H1 (cell line): ENCODE measurements at regions not wholly inside any gene's neighbourhood (a gene's known extent, or its start where the extent isn't known, plus 50 kb on each side); places are given as distances from the start of the nearest gene placed in this dataset.

Experiments
- CTCF ChIA-PET: fragments of 300-600 bp; sonication (Branson Sonifier 250); formaldehyde crosslinking; loops from one replicate; lab custom pipeline; 2021; ENCODE audit not compliant: partially characterized antibody; lab: Charles Lee
- POLR2A ChIA-PET: fragments of 300-600 bp; sonication (Branson Sonifier 250); formaldehyde crosslinking; loops from one replicate; lab custom pipeline; 2021; ENCODE audit warnings: inconsistent platforms; ENCODE audit not compliant: partially characterized antibody; lab: Charles Lee
- DNase-seq, 2 experiments: peaks; one replicate each; pipeline versions ENCODE4 v3.0.0 to v3.0.0-alpha.2; 2010 to 2022; ENCODE audit warnings: low spot score in 2 of 2, low read depth in 1 of 2, mixed read lengths in 1 of 2
- FAIRE-seq: peaks from 2 replicates; lab custom pipeline; 2011; peaks lifted over from hg19 to GRCh38; lab: Jason Lieb, UNC
- H2AFZ ChIP-seq: 2 replicates; pipeline ENCODE4 v1.8.1; 2012; ENCODE audit warnings: low read length, inconsistent platforms
- H2AK5ac ChIP-seq: 2 replicates; pipeline ENCODE4 v1.6.1; 2013; ENCODE audit warnings: low read depth, low read length
- H2BK120ac ChIP-seq: replicated peaks from 2 replicates; pipeline ENCODE3; 2013; ENCODE audit warnings: low read depth, low read length, inconsistent platforms
- H2BK12ac ChIP-seq: 2 replicates; pipeline ENCODE4 v1.6.1; 2013; ENCODE audit warnings: low read depth, low read length
- H2BK15ac ChIP-seq: 2 replicates; pipeline ENCODE4 v1.6.1; 2013; ENCODE audit warnings: low read length
- H2BK20ac ChIP-seq: 2 replicates; pipeline ENCODE4 v1.6.1; 2013; ENCODE audit warnings: low read length
- H2BK5ac ChIP-seq: 2 replicates; pipeline ENCODE4 v1.6.1; 2013; ENCODE audit warnings: low read depth, low read length
- H3K14ac ChIP-seq: 2 replicates; pipeline ENCODE4 v1.6.1; 2013; ENCODE audit warnings: inconsistent platforms; ENCODE audit not compliant: insufficient read length
- H3K18ac ChIP-seq: 2 replicates; pipeline ENCODE4 v1.6.1; 2013; ENCODE audit warnings: low read length; ENCODE audit errors: extremely low read depth
- H3K23ac ChIP-seq: 2 replicates; pipeline ENCODE4 v1.6.1; 2013; ENCODE audit warnings: inconsistent platforms; ENCODE audit not compliant: insufficient read length
- H3K23me2 ChIP-seq: 2 replicates; pipeline ENCODE4 v1.6.1; 2013; ENCODE audit warnings: low read depth, low read length
- H3K27ac ChIP-seq: 2 replicates; pipeline ENCODE4 v1.6.1; 2011; ENCODE audit warnings: low read depth, low read length, inconsistent platforms
- H3K27me3 ChIP-seq, 4 experiments: replicated peaks in 1 of 4; 1 replicate in 1 of 4; 2 replicates in 3 of 4; pipeline versions ENCODE4 v1.6.1 to v1.8.1; 2011 to 2013; ENCODE audit warnings: low read length in 3 of 4, mild to moderate bottlenecking in 3 of 4, inconsistent platforms in 2 of 4, mixed read lengths in 2 of 4, moderate library complexity in 1 of 4; ENCODE audit not compliant: control insufficient read depth in 3 of 4, insufficient read depth in 3 of 4; ENCODE audit errors: extremely low read depth in 1 of 4
- H3K36me3 ChIP-seq, 4 experiments: 2 replicates each; pipeline versions ENCODE4 v1.6.1 to v1.8.1; 2011 to 2013; ENCODE audit warnings: mild to moderate bottlenecking in 4 of 4, low read length in 3 of 4, moderate library complexity in 2 of 4, control low read depth in 1 of 4, inconsistent platforms in 1 of 4; ENCODE audit not compliant: insufficient read depth in 4 of 4, control insufficient read depth in 2 of 4
- H3K4ac ChIP-seq: replicated peaks from 2 replicates; pipeline ENCODE3; 2013; ENCODE audit warnings: low read length, low read depth, mixed read lengths, inconsistent platforms; ENCODE audit not compliant: insufficient read length
- H3K4me1 ChIP-seq, 4 experiments: replicated peaks in 1 of 4; 1 replicate in 1 of 4; 2 replicates in 3 of 4; pipeline versions ENCODE4 v1.6.1 to v1.8.1; 2011 to 2013; ENCODE audit warnings: low read length in 3 of 4, inconsistent platforms in 2 of 4, mixed read lengths in 1 of 4; ENCODE audit not compliant: insufficient read depth in 4 of 4, control insufficient read depth in 3 of 4
- H3K4me2 ChIP-seq, 2 experiments: 2 replicates each; pipeline versions ENCODE4 v1.6.1 to v1.8.1; 2011 to 2013; ENCODE audit warnings: low read depth in 2 of 2, low read length in 2 of 2, control low read depth in 1 of 2, inconsistent platforms in 1 of 2, mild to moderate bottlenecking in 1 of 2; ENCODE audit not compliant: insufficient read depth in 1 of 2
- H3K4me3 ChIP-seq, 4 experiments: fragments of 200-600, 300-600 bp in 1 of 4; sonication (generic), shearing (Covaris generic), sonication (Bioruptor Twin) in 1 of 4; 2 replicates each; pipeline versions ENCODE4 v1.5.1 to v1.8.1; 2011 to 2016; ENCODE audit warnings: low read length in 4 of 4, low read depth in 3 of 4, control low read depth in 2 of 4, inconsistent platforms in 2 of 4, mild to moderate bottlenecking in 2 of 4, mixed read lengths in 1 of 4, moderate library complexity in 1 of 4; ENCODE audit not compliant: insufficient read depth in 2 of 4; ENCODE audit errors: extremely low read depth in 1 of 4
- H3K56ac ChIP-seq: replicated peaks from 2 replicates; pipeline ENCODE3; 2013; ENCODE audit warnings: low read depth, mild to moderate bottlenecking, mixed read lengths, low read length, inconsistent platforms; ENCODE audit not compliant: insufficient read length
- H3K79me1 ChIP-seq: 2 replicates; pipeline ENCODE4 v1.6.1; 2013; ENCODE audit warnings: low read depth, low read length, control low read depth
- H3K79me2 ChIP-seq, 2 experiments: 2 replicates each; pipeline versions ENCODE4 v1.6.1 to v1.8.1; 2012 to 2013; ENCODE audit warnings: low read length in 2 of 2, mild to moderate bottlenecking in 2 of 2, inconsistent platforms in 1 of 2; ENCODE audit not compliant: insufficient read depth in 2 of 2, control insufficient read depth in 1 of 2
- H3K9ac ChIP-seq, 4 experiments: replicated peaks in 1 of 4; 1 replicate in 1 of 4; 2 replicates in 3 of 4; pipeline versions ENCODE4 v1.6.1 to v1.8.1; 2011 to 2013; ENCODE audit warnings: low read depth in 3 of 4, low read length in 3 of 4, control low read depth in 2 of 4, mild to moderate bottlenecking in 2 of 4, moderate library complexity in 2 of 4, inconsistent platforms in 1 of 4; ENCODE audit errors: extremely low read depth in 1 of 4
- H3K9me3 ChIP-seq, 2 experiments: 2 replicates each; pipeline versions ENCODE4 v1.6.1 to v1.8.1; 2012 to 2013; ENCODE audit warnings: mild to moderate bottlenecking in 2 of 2, moderate library complexity in 2 of 2, control low read depth in 1 of 2, inconsistent platforms in 1 of 2, low read depth in 1 of 2, low read length in 1 of 2, mixed read lengths in 1 of 2; ENCODE audit not compliant: insufficient read depth in 2 of 2
- H4K20me1 ChIP-seq, 2 experiments: replicated peaks in 1 of 2; 2 replicates each; pipeline versions ENCODE3 to v1.8.1; 2011 to 2013; ENCODE audit warnings: inconsistent platforms in 2 of 2, low read length in 2 of 2, mild to moderate bottlenecking in 1 of 2; ENCODE audit not compliant: insufficient read depth in 2 of 2, control insufficient read depth in 1 of 2
- H4K5ac ChIP-seq: 2 replicates; pipeline ENCODE4 v1.6.1; 2013; ENCODE audit warnings: low read length, low read depth, mixed read lengths, inconsistent platforms; ENCODE audit not compliant: insufficient read length
- H4K8ac ChIP-seq: 2 replicates; pipeline ENCODE4 v1.8.0; 2013; ENCODE audit warnings: mild to moderate bottlenecking, moderate library complexity, low read length, inconsistent platforms; ENCODE audit not compliant: insufficient read depth; ENCODE audit errors: extremely low read depth
- H4K91ac ChIP-seq: replicated peaks from 2 replicates; pipeline ENCODE3; 2013; ENCODE audit warnings: low read length, mixed read lengths, inconsistent platforms; ENCODE audit not compliant: insufficient read length
- BRCA1 ChIP-seq: IDR thresholded peaks from 2 replicates; pipeline ENCODE4 v1.6.1; 2012; ENCODE audit warnings: low read depth, low read length, improper control_type of control experiment
- CBX8 ChIP-seq: fragments of 300-800, 300-1000 bp; sonication (generic); IDR thresholded peaks from 2 replicates; pipeline ENCODE4 v1.7.1; 2016; ENCODE audit warnings: low read depth, low read length, borderline replicate concordance
- CTBP2 ChIP-seq: IDR thresholded peaks from 2 replicates; pipeline ENCODE4 v1.7.0; 2011; ENCODE audit warnings: borderline replicate concordance, mild to moderate bottlenecking, moderate library complexity, mixed read lengths, low read length; ENCODE audit not compliant: insufficient read depth, insufficient read length
- HDAC6 ChIP-seq: IDR thresholded peaks from one replicate; pipeline ENCODE4 v1.7.1; 2012; ENCODE audit warnings: low read depth, mild to moderate bottlenecking, inconsistent platforms, low read length, moderate library complexity
- KDM4A ChIP-seq: IDR thresholded peaks from one replicate; pipeline ENCODE4 v1.7.1; 2012; ENCODE audit warnings: low read depth, mild to moderate bottlenecking, moderate library complexity, low read length, inconsistent platforms; ENCODE audit not compliant: severe bottlenecking
- MAFK ChIP-seq: IDR thresholded peaks from 2 replicates; pipeline ENCODE4 v1.6.1; 2012; ENCODE audit warnings: low read depth, mild to moderate bottlenecking, improper control_type of control experiment, low read length
- NRF1 ChIP-seq: IDR thresholded peaks from 2 replicates; pipeline ENCODE4 v1.6.1; 2011; ENCODE audit warnings: mild to moderate bottlenecking, low read depth, low read length, improper control_type of control experiment
- PHF8 ChIP-seq: fragments of 200-600 bp; sonication (generic); conservative IDR thresholded peaks from 2 replicates; pipeline ENCODE4 v1.7.1; 2012; ENCODE audit warnings: low read depth, mild to moderate bottlenecking, inconsistent platforms, low read length, moderate library complexity
- POLR2A ChIP-seq, 2 experiments: IDR thresholded peaks; 1 replicate in 1 of 2; 2 replicates in 1 of 2; pipeline ENCODE4 v1.6.1; 2011; ENCODE audit warnings: low read depth in 2 of 2, low read length in 2 of 2, mild to moderate bottlenecking in 2 of 2; ENCODE audit errors: control extremely low read depth in 1 of 2
- SIN3A ChIP-seq, 2 experiments: IDR thresholded peaks in 1 of 2; conservative IDR thresholded peaks in 1 of 2; 2 replicates each; pipeline ENCODE4 v1.6.1; 2011 to 2012; ENCODE audit warnings: low read length in 2 of 2, improper control_type of control experiment in 1 of 2, low read depth in 1 of 2, mild to moderate bottlenecking in 1 of 2
- SP1 ChIP-seq: IDR thresholded peaks from 2 replicates; pipeline ENCODE4 v1.6.1; 2011; ENCODE audit warnings: low read depth, low read length
- YY1 ChIP-seq: IDR thresholded peaks from 2 replicates; pipeline ENCODE4 v1.6.1; 2011; ENCODE audit warnings: low read depth, mild to moderate bottlenecking, low read length
- WGBS, 2 experiments: shearing (Covaris generic) in 1 of 2; methylation state at CpG; one replicate each; pipeline versions ENCODE4 v1.1.6 to v1.1.7; 2013 to 2015; ENCODE audit warnings: low lambda C conversion rate in 2 of 2, mixed read lengths in 2 of 2, inconsistent platforms in 1 of 2, low coverage in 1 of 2, missing lambda C conversion rate in 1 of 2; ENCODE audit not compliant: insufficient replicate concordance in 2 of 2, insufficient coverage in 1 of 2, insufficient read length in 1 of 2; ENCODE audit errors: extremely low coverage in 1 of 2, missing lambda C conversion rate in 1 of 2; 5-methylcytosine and 5-hydroxymethylcytosine counted together
- TF ChIP-seq, protein P1 (sequence below): IDR thresholded peaks from 2 replicates; pipeline ENCODE4 v1.6.1; 2012; ENCODE audit warnings: low read length, inconsistent platforms

- Histone ChIP-seq H4K20me1 (peaks cover 0 to 1% of the 10 kb centered on the region in 2 experiments), H3K4me1 (peaks cover 0 to 11% (median 9%) of the 10 kb centered on the region in 4 experiments; a peak in 5 of 7 replicates), H2BK15ac (no peak overlapping the region), H2AK5ac (no peak overlapping the region), H2BK20ac (no peak overlapping the region), H3K9ac (no peak overlapping the region), H3K4ac (no peak overlapping the region), H3K36me3 (no peaks in the 10 kb centered on the region), H4K5ac (no peak overlapping the region), H2AFZ (no peak overlapping the region), H2BK12ac (no peak overlapping the region), H3K18ac (no peak overlapping the region), H3K23ac (no peak overlapping the region), H4K8ac (no peak overlapping the region), H3K14ac (no peak overlapping the region), H3K56ac (no peak overlapping the region), H3K79me1 (no peaks in the 10 kb centered on the region), H3K27ac (no peak overlapping the region), H3K4me2 (no peak overlapping the region), H4K91ac (no peak overlapping the region), H3K23me2 (no peaks in the 10 kb centered on the region), H3K4me3 (no peak overlapping the region), H3K27me3 (peaks cover 9 to 32% (median 27%) of the 10 kb centered on the region in 4 experiments), H3K9me3 (no peaks in the 10 kb centered on the region), H2BK120ac (no peak overlapping the region), H2BK5ac (no peak overlapping the region), H3K79me2 (no peaks in the 10 kb centered on the region)
- WGBS, 2 experiments, result 89% methylated on average over 1 of the region's 1 CpG; no CpG with 5 or more reads in 1 of the 2 experiments
- POLR2A ChIA-PET, result no interaction called here
- no peak for FAIRE-seq
- no peak for DNase-seq
- CTCF ChIA-PET, result interaction anchor here (1.5 kb wide), 1 partner anchor 59 kb away, joined by 5 read pairs; no protein-coding TSS in a partner anchor
- TF ChIP-seq YY1 (no peak), POLR2A (IDR thresholded peaks at IDR 0.05; ENCODE audit: control extremely low read depth in 1 of 2, low read depth in 2 of 2, low read length in 2 of 2) (no peak), SP1 (no peak), PHF8 (no peak), MAFK (no peak), SIN3A (conservative IDR thresholded peaks at IDR 0.05 in 1 of 2, IDR thresholded peaks at IDR 0.05 in 1 of 2; ENCODE audit: low read depth in 1 of 2, low read length in 2 of 2) (no peak), BRCA1 (no peak), CTBP2 (no peak), HDAC6 (no peak), NRF1 (no peak), KDM4A (no peak), CBX8 (no peak)
- TF ChIP-seq, protein P1, sequence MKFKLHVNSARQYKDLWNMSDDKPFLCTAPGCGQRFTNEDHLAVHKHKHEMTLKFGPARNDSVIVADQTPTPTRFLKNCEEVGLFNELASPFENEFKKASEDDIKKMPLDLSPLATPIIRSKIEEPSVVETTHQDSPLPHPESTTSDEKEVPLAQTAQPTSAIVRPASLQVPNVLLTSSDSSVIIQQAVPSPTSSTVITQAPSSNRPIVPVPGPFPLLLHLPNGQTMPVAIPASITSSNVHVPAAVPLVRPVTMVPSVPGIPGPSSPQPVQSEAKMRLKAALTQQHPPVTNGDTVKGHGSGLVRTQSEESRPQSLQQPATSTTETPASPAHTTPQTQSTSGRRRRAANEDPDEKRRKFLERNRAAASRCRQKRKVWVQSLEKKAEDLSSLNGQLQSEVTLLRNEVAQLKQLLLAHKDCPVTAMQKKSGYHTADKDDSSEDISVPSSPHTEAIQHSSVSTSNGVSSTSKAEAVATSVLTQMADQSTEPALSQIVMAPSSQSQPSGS, result no peak
These were observed 151.0 kb upstream of the SEL1L start for GRCh38 chr14:81684696-81685095.
